ENCODE measurements at regions not wholly inside any gene's neighbourhood (a gene's known extent, or its start where the extent isn't known, plus 50 kb on each side); places are given as distances from the start of the nearest gene placed in this dataset.
A peak's percentile ranks its signal among the peaks of the same experiment; 100 is the strongest.

GRCh38 chr11:30788849-30789248 lies 202.7 kb upstream of the MPPED2 start:
- TF ChIP-seq SPI1 (IDR thresholded peaks at IDR 0.05; ENCODE audit: borderline replicate concordance, low read depth) (peak; percentile 3; the same call in 1 of the 2 replicates), POLR2AphosphoS5 (IDR thresholded peaks at IDR 0.05; ENCODE audit: low read depth) (no peak), GABPA (IDR thresholded peaks at IDR 0.05; ENCODE audit: low read depth) (no peak), CTCF (IDR thresholded peaks at IDR 0.05; ENCODE audit: insufficient read depth, low read length) (no peak), REST (IDR thresholded peaks at IDR 0.05; ENCODE audit: insufficient replicate concordance, low read depth) (no peak)
- Histone ChIP-seq H3K4me3 (replicated peaks; ENCODE audit: insufficient read depth, low read length) (no peak overlapping the region), H3K27ac (replicated peaks) (no peak overlapping the region), H3K27me3 (ENCODE audit: insufficient read depth, poor library complexity, severe bottlenecking) (no peaks in the 10 kb centered on the region)
- DNase-seq (ENCODE audit: low read depth in 1 of 2, low spot score in 1 of 2) = peak in 1 of 2 experiments; percentile 20

GRCh38 chr11:30786256-30787110 lies 200.3 kb upstream of the MPPED2 start:
- Histone ChIP-seq H3K27ac (replicated peaks) (no peak overlapping the region), H3K4me3 (replicated peaks; ENCODE audit: insufficient read depth, low read length) (no peak overlapping the region), H3K27me3 (ENCODE audit: insufficient read depth, poor library complexity, severe bottlenecking) (no peaks in the 10 kb centered on the region)
- TF ChIP-seq POLR2AphosphoS5 (IDR thresholded peaks at IDR 0.05; ENCODE audit: low read depth) (no peak), GABPA (IDR thresholded peaks at IDR 0.05; ENCODE audit: low read depth) (no peak), CTCF (IDR thresholded peaks at IDR 0.05; ENCODE audit: insufficient read depth, low read length) (no peak), REST (IDR thresholded peaks at IDR 0.05; ENCODE audit: insufficient replicate concordance, low read depth) (no peak), SPI1 (IDR thresholded peaks at IDR 0.05; ENCODE audit: borderline replicate concordance, low read depth) (no peak)
- no peak for DNase-seq (ENCODE audit: low read depth in 1 of 2, low spot score in 1 of 2)

- Histone ChIP-seq H3K27me3 (ENCODE audit: insufficient read depth, poor library complexity, severe bottlenecking) (no peaks in the 10 kb centered on the region), H3K27ac (replicated peaks) (no peak overlapping the region), H3K4me3 (replicated peaks; ENCODE audit: insufficient read depth, low read length) (no peak overlapping the region)
- DNase-seq (ENCODE audit: low read depth in 1 of 2, low spot score in 1 of 2) = no peak
- no peak for TF ChIP-seq REST (IDR thresholded peaks at IDR 0.05; ENCODE audit: insufficient replicate concordance, low read depth)
- TF ChIP-seq SPI1 (IDR thresholded peaks at IDR 0.05; ENCODE audit: borderline replicate concordance, low read depth) = no peak
- TF ChIP-seq GABPA (IDR thresholded peaks at IDR 0.05; ENCODE audit: low read depth) = no peak
- TF ChIP-seq POLR2AphosphoS5 (IDR thresholded peaks at IDR 0.05; ENCODE audit: low read depth) = no peak
- no peak for TF ChIP-seq CTCF (IDR thresholded peaks at IDR 0.05; ENCODE audit: insufficient read depth, low read length)
These were observed 192.4 kb upstream of the MPPED2 start for GRCh38 chr11:30778596-30778995.
